RWPE2 (cell line): ENCODE measurements at regions not wholly inside any gene's neighbourhood (a gene's known extent, or its start where the extent isn't known, plus 50 kb on each side); places are given as distances from the start of the nearest gene placed in this dataset.

Experiments
- ATAC-seq: fragments of 200-7000 bp; cut with Tn5 transposase; 3 replicates; pipeline ENCODE4 v1.9.1; 2021; ENCODE audit warnings: low read depth
- DNase-seq: peaks from one replicate; pipeline ENCODE4 v3.0.0-alpha.2; 2020; ENCODE audit warnings: low spot score
- H3K27ac ChIP-seq: fragments of 450-650 bp; 2 replicates; pipeline ENCODE4 v1.5.1; 2017; ENCODE audit warnings: mild to moderate bottlenecking; ENCODE audit not compliant: poor library complexity, severe bottlenecking
- H3K27me3 ChIP-seq: fragments of 250-450 bp; sonication (Bioruptor Pico); 2 replicates; pipeline ENCODE4 v1.5.1; 2021; ENCODE audit warnings: mild to moderate bottlenecking, moderate library complexity; ENCODE audit not compliant: insufficient read depth, poor library complexity, severe bottlenecking
- H3K36me3 ChIP-seq: fragments of 250-450 bp; sonication (Bioruptor Pico); 2 replicates; pipeline ENCODE4 v1.5.1; 2020; ENCODE audit warnings: low read depth, mild to moderate bottlenecking, moderate library complexity
- H3K4me1 ChIP-seq: fragments of 250-450 bp; sonication (Bioruptor Pico); 2 replicates; pipeline ENCODE4 v1.5.1; 2021; ENCODE audit warnings: mild to moderate bottlenecking, moderate library complexity; ENCODE audit not compliant: insufficient read depth, poor library complexity, severe bottlenecking
- H3K4me3 ChIP-seq: fragments of 250-450 bp; sonication (Bioruptor Pico); 2 replicates; pipeline ENCODE4 v1.5.1; 2021; ENCODE audit warnings: mild to moderate bottlenecking, moderate library complexity; ENCODE audit not compliant: severe bottlenecking
- H3K9me3 ChIP-seq: fragments of 250-450 bp; sonication (Bioruptor Pico); 2 replicates; pipeline ENCODE4 v1.5.1; 2021; ENCODE audit warnings: mild to moderate bottlenecking, moderate library complexity; ENCODE audit not compliant: severe bottlenecking
- TF ChIP-seq, protein P1 (sequence below): fragments of 450-650 bp; IDR thresholded peaks from one replicate; pipeline ENCODE4 v1.5.1; 2017; ENCODE audit warnings: mild to moderate bottlenecking, moderate library complexity; ENCODE audit not compliant: poor library complexity, severe bottlenecking

DNA sequence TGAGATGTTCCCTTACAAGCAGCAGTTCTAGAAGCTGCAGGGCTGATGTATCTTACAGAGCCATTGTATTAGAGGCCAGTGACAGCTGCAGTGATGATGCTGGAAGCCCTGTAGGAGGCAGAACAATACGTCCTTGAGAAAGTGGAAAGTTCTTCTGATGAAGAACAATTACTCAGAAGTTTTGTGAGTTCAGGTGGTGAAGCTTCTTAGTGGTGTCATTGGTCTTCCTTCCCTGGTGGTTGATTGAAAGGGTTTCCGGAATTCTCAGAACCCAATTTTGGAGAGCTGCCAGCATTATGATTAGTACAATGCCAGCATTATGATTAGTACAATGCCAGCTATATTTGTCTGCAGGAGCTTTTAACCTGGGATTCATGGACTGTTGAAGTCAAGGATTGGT lies 356.4 kb downstream of the MFSD1 start:
- peak overlapping the region; percentile 35 for H3K27ac ChIP-seq
- H3K27me3 ChIP-seq, result no peaks in the 10 kb centered on the region
- H3K4me3 ChIP-seq, result no peak overlapping the region
- H3K4me1 ChIP-seq, result peaks cover 14% of the 10 kb centered on the region
- TF ChIP-seq, protein P1, sequence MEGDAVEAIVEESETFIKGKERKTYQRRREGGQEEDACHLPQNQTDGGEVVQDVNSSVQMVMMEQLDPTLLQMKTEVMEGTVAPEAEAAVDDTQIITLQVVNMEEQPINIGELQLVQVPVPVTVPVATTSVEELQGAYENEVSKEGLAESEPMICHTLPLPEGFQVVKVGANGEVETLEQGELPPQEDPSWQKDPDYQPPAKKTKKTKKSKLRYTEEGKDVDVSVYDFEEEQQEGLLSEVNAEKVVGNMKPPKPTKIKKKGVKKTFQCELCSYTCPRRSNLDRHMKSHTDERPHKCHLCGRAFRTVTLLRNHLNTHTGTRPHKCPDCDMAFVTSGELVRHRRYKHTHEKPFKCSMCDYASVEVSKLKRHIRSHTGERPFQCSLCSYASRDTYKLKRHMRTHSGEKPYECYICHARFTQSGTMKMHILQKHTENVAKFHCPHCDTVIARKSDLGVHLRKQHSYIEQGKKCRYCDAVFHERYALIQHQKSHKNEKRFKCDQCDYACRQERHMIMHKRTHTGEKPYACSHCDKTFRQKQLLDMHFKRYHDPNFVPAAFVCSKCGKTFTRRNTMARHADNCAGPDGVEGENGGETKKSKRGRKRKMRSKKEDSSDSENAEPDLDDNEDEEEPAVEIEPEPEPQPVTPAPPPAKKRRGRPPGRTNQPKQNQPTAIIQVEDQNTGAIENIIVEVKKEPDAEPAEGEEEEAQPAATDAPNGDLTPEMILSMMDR, result peak; percentile 66
- ATAC-seq, result peak; percentile 92
- H3K36me3 ChIP-seq, result no peaks in the 10 kb centered on the region
- DNase-seq, result no peak
- H3K9me3 ChIP-seq, result no peaks in the 10 kb centered on the region

DNA sequence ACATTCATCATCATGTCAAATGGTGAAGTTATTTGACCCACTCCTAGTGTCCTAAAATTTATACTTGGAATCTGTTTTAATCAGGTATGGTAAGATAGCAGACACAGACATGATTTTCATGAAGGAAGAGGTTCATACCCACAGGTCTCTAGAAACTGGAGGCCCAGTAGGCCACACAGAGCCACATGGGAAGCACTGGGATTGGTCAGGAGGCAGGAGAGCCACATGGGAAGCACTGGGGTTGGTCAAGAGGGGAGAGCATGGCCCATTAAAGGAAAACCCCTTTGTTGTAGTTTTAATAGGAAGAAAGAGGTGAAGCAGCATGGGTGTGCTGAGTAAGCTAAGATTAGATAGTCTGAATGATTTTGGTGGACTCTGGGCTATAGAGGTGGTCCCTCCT lies 356.9 kb downstream of the MFSD1 start:
- no peak for ATAC-seq
- H3K4me3 ChIP-seq, result no peak overlapping the region
- TF ChIP-seq, protein P1, result no peak

DNA sequence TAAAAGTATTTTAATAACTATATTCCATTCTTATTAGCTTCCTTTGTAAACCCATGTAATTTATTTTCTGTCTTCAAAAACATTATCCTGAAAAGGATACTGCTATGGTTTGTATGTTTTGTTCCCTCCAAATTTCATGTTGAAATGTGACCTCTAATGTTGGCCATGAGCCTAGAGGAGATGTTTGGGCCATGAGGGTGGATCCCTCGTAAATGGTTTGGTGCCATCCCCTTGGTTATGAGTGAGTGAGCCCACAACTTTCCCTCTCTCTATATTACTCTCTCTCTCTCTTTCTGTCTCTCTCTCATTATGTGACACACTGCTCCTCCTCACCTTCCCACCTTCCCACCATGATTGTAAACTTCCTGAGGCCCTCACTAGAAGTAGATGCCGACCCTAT lies 357.7 kb downstream of the MFSD1 start:
- Histone ChIP-seq H3K4me3 (no peak overlapping the region), H3K4me1 (peaks cover 24% of the 10 kb centered on the region), H3K9me3 (no peaks in the 10 kb centered on the region), H3K27ac (peak overlapping the region; percentile 35), H3K27me3 (no peaks in the 10 kb centered on the region), H3K36me3 (no peaks in the 10 kb centered on the region)
- ATAC-seq (no peak), DNase-seq (no peak)
- TF ChIP-seq, protein P1, result no peak

More for the DNA sequence above, 356.9 kb downstream of the MFSD1 start:
- no peak for DNase-seq
- no peaks in the 10 kb centered on the region for H3K27me3 ChIP-seq
- H3K4me1 ChIP-seq, result peaks cover 20% of the 10 kb centered on the region
- H3K36me3 ChIP-seq, result no peaks in the 10 kb centered on the region
- H3K9me3 ChIP-seq, result no peaks in the 10 kb centered on the region
- H3K27ac ChIP-seq, result peak overlapping the region; percentile 35

DNA sequence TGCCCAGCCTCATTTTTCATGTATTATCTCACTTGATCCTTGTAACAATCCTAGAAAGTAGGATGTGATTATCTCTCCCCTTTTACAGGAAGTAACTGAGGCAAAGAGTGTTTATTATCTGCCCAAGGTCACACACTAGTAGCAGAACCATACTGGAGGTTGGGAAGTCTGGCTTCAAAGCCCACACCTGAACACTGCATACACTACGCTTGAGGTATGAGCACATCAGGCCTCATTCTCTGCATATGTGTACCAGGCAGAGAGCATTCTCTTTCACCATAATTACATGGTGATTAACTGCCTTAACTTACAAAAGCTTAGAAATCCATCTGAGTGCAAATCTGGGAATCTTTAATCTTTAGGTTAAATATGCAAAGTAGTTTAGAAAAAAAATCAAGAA lies 361.8 kb downstream of the MFSD1 start:
- no peak overlapping the region for H3K4me3 ChIP-seq
- no peaks in the 10 kb centered on the region for H3K9me3 ChIP-seq
- ATAC-seq (peak; percentile 64), DNase-seq (no peak)
- peak overlapping the region; percentile 80 for H3K27ac ChIP-seq
- H3K36me3 ChIP-seq, result no peaks in the 10 kb centered on the region
- TF ChIP-seq, protein P1, result no peak
- no peaks in the 10 kb centered on the region for H3K27me3 ChIP-seq
- peaks cover 17% of the 10 kb centered on the region for H3K4me1 ChIP-seq

DNA sequence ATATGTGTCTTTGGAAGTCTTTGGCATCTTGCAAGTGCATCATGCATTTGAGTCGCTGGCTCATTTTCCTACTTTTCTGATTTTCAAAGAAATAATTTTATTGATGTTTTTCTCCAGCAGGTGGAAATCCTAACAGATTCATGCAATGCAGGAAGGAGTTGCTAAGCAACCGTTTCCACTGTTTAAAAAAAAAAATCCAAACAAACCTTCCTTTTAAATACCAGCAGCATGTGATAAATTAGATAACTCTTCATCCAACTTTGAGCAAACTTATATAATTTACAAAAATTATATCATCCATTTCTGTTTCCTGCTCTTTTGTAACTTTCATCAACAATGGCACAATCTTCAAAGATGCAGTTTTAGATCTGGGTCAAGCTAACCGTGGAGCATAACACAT lies 364.1 kb downstream of the MFSD1 start:
- ATAC-seq (no peak), DNase-seq (no peak)
- Histone ChIP-seq H3K27ac (no peak overlapping the region), H3K9me3 (no peaks in the 10 kb centered on the region), H3K27me3 (no peaks in the 10 kb centered on the region), H3K36me3 (no peaks in the 10 kb centered on the region), H3K4me1 (peaks cover 38% of the 10 kb centered on the region), H3K4me3 (no peak overlapping the region)
- TF ChIP-seq, protein P1, result no peak
